CD4-positive, alpha-beta memory T cell (primary cell): ENCODE measurements at regions not wholly inside any gene's neighbourhood (a gene's known extent, or its start where the extent isn't known, plus 50 kb on each side); places are given as distances from the start of the nearest gene placed in this dataset.
A peak's percentile ranks its signal among the peaks of the same experiment; 100 is the strongest.

Experiments
- CTCF ChIA-PET: fragments of 350-600 bp; sonication (Branson Sonifier 250); formaldehyde crosslinking; loops from one replicate; lab custom pipeline; 2021; ENCODE audit warnings: inconsistent platforms; ENCODE audit not compliant: partially characterized antibody; lab: Charles Lee
- POLR2A ChIA-PET: fragments of 350-600 bp; sonication (Branson Sonifier 250); formaldehyde crosslinking; loops from one replicate; lab custom pipeline; 2021; ENCODE audit not compliant: partially characterized antibody; lab: Charles Lee
- DNase-seq, 5 donors: peaks; one replicate each; pipeline versions ENCODE4 v3.0.0 to v3.0.0-alpha.2; 2020 to 2022; ENCODE audit warnings: mixed read lengths in 1 of 5
- H3K27ac ChIP-seq: one replicate; pipeline ENCODE4 v1.7.0; 2013; ENCODE audit warnings: low read depth, low read length
- H3K27me3 ChIP-seq: 2 replicates; pipeline ENCODE4 v1.7.0; 2013; ENCODE audit warnings: mild to moderate bottlenecking, low read length, moderate library complexity; ENCODE audit not compliant: insufficient read depth
- H3K36me3 ChIP-seq: 2 replicates; pipeline ENCODE4 v1.7.0; 2013; ENCODE audit warnings: mild to moderate bottlenecking, low read length, moderate library complexity; ENCODE audit not compliant: insufficient read depth
- H3K4me1 ChIP-seq: 2 replicates; pipeline ENCODE4 v1.7.0; 2013; ENCODE audit warnings: mild to moderate bottlenecking, low read length, moderate library complexity; ENCODE audit not compliant: insufficient read depth
- H3K4me3 ChIP-seq, 2 donors: one replicate each; pipeline ENCODE4 v1.7.0; 2013; ENCODE audit warnings: low read length in 2 of 2, mild to moderate bottlenecking in 1 of 2
- H3K9me3 ChIP-seq, 2 donors: one replicate each; pipeline ENCODE4 v1.7.0; 2013; ENCODE audit warnings: low read length in 2 of 2, control low read depth in 1 of 2; ENCODE audit not compliant: control insufficient read depth in 1 of 2
- H3K27ac Mint-ChIP-seq, 7 donors: one replicate each; pipeline ENCODE4 v1.8.0; 2020 to 2021; ENCODE audit warnings: mixed read lengths in 7 of 7, mild to moderate bottlenecking in 6 of 7, inconsistent platforms in 3 of 7, moderate library complexity in 3 of 7
- H3K27me3 Mint-ChIP-seq, 2 donors: one replicate each; pipeline ENCODE4 v1.8.0; 2020 to 2021; ENCODE audit warnings: mixed read lengths in 2 of 2
- H3K36me3 Mint-ChIP-seq, 2 donors: one replicate each; pipeline ENCODE4 v1.8.0; 2020 to 2021; ENCODE audit warnings: mixed read lengths in 2 of 2, inconsistent platforms in 1 of 2, mild to moderate bottlenecking in 1 of 2
- H3K4me1 Mint-ChIP-seq, 4 donors: one replicate each; pipeline ENCODE4 v1.8.0; 2020 to 2021; ENCODE audit warnings: mixed read lengths in 4 of 4, mild to moderate bottlenecking in 1 of 4
- H3K4me3 Mint-ChIP-seq, 8 donors: one replicate each; pipeline ENCODE4 v1.8.0; 2020 to 2021; ENCODE audit warnings: mixed read lengths in 8 of 8, mild to moderate bottlenecking in 7 of 8, moderate library complexity in 6 of 8, inconsistent platforms in 3 of 8
- H3K9me3 Mint-ChIP-seq, 8 donors: one replicate each; pipeline ENCODE4 v1.8.0; 2020 to 2021; ENCODE audit warnings: mixed read lengths in 8 of 8, mild to moderate bottlenecking in 5 of 8, inconsistent platforms in 3 of 8, moderate library complexity in 1 of 8
- intact Hi-C: fragments of 100-400 bp; cut with micrococcal nuclease; formaldehyde crosslinking; loops from one replicate; pipeline ENCODE4 v1.15.1; 2023

- no peaks in the 10 kb centered on the region for H3K36me3 ChIP-seq
- no peaks in the 10 kb centered on the region for H3K27me3 ChIP-seq
- H3K4me3 ChIP-seq = no peak overlapping the region
- peaks cover 0 to 3% of the 10 kb centered on the region in 2 donors for H3K27me3 Mint-ChIP-seq
- no peak overlapping the region for H3K27ac Mint-ChIP-seq
- no peak overlapping the region for H3K4me3 Mint-ChIP-seq
- H3K4me1 Mint-ChIP-seq = peaks cover 0 to 9% (median under 1%) of the 10 kb centered on the region in 4 donors
- intact Hi-C loops = no loop called here
- no peaks in the 10 kb centered on the region for H3K4me1 ChIP-seq
- POLR2A ChIA-PET = no interaction called here
- no peaks in the 10 kb centered on the region for H3K9me3 ChIP-seq
- peaks cover 0 to 4% (median 2%) of the 10 kb centered on the region in 8 donors for H3K9me3 Mint-ChIP-seq
- no peaks in the 10 kb centered on the region for H3K36me3 Mint-ChIP-seq
- CTCF ChIA-PET = no interaction called here
- no peak for DNase-seq
- no peak overlapping the region for H3K27ac ChIP-seq
These were observed 86.9 kb upstream of the FRMD1 start for GRCh38 chr6:168165891-168166290.

- no peak overlapping the region for H3K4me3 ChIP-seq
- peaks cover 0 to 9% (median under 1%) of the 10 kb centered on the region in 4 donors for H3K4me1 Mint-ChIP-seq
- intact Hi-C loops = no loop called here
- peaks cover 0 to 3% of the 10 kb centered on the region in 2 donors for H3K27me3 Mint-ChIP-seq
- no peaks in the 10 kb centered on the region for H3K9me3 ChIP-seq
- H3K4me1 ChIP-seq = no peaks in the 10 kb centered on the region
- H3K36me3 ChIP-seq = no peaks in the 10 kb centered on the region
- DNase-seq = no peak
- no peaks in the 10 kb centered on the region for H3K27me3 ChIP-seq
- peaks cover 0 to 4% (median 2%) of the 10 kb centered on the region in 8 donors for H3K9me3 Mint-ChIP-seq
- no peak overlapping the region for H3K4me3 Mint-ChIP-seq
- no peaks in the 10 kb centered on the region for H3K36me3 Mint-ChIP-seq
- CTCF ChIA-PET = no interaction called here
- H3K27ac ChIP-seq = no peak overlapping the region
- no peak overlapping the region for H3K27ac Mint-ChIP-seq
- POLR2A ChIA-PET = no interaction called here
These were observed 86.4 kb upstream of the FRMD1 start for GRCh38 chr6:168165373-168165772.

- CTCF ChIA-PET = no interaction called here
- peaks cover 0 to 9% (median under 1%) of the 10 kb centered on the region in 4 donors for H3K4me1 Mint-ChIP-seq
These were observed 85.5 kb upstream of the FRMD1 start for GRCh38 chr6:168164462-168165061.

GRCh38 chr6:168163096-168163731 lies 84.2 kb upstream of the FRMD1 start:
- H3K36me3 Mint-ChIP-seq = no peaks in the 10 kb centered on the region
- Histone ChIP-seq H3K27me3 (no peaks in the 10 kb centered on the region), H3K9me3 (no peaks in the 10 kb centered on the region), H3K4me3 (no peak overlapping the region), H3K4me1 (no peaks in the 10 kb centered on the region), H3K27ac (no peak overlapping the region), H3K36me3 (no peaks in the 10 kb centered on the region)
- H3K4me1 Mint-ChIP-seq = peaks cover 0 to 7% (median under 1%) of the 10 kb centered on the region in 4 donors
- POLR2A ChIA-PET = no interaction called here
- CTCF ChIA-PET = no interaction called here
- peaks cover 0 to 1% of the 10 kb centered on the region in 2 donors for H3K27me3 Mint-ChIP-seq
- intact Hi-C loops = no loop called here
- peak overlapping the region in 1 of 7 donors; percentile 79 for H3K27ac Mint-ChIP-seq
- peaks cover 0 to 3% (median under 1%) of the 10 kb centered on the region in 8 donors for H3K9me3 Mint-ChIP-seq
- no peak for DNase-seq
- H3K4me3 Mint-ChIP-seq = no peak overlapping the region

More at GRCh38 chr6:168164462-168165061, 85.5 kb upstream of the FRMD1 start:
- Mint-ChIP-seq H3K27me3 (peaks cover 0 to 3% of the 10 kb centered on the region in 2 donors), H3K36me3 (no peaks in the 10 kb centered on the region), H3K4me3 (no peak overlapping the region), H3K27ac (no peak overlapping the region), H3K9me3 (peaks cover 0 to 3% (median under 1%) of the 10 kb centered on the region in 8 donors)
- Histone ChIP-seq H3K36me3 (no peaks in the 10 kb centered on the region), H3K4me3 (no peak overlapping the region), H3K27ac (no peak overlapping the region), H3K27me3 (no peaks in the 10 kb centered on the region), H3K4me1 (no peaks in the 10 kb centered on the region), H3K9me3 (no peaks in the 10 kb centered on the region)
- no peak for DNase-seq
- intact Hi-C loops = no loop called here
- POLR2A ChIA-PET = no interaction called here

- DNase-seq = no peak
- no peaks in the 10 kb centered on the region for H3K36me3 Mint-ChIP-seq
These were observed 83.4 kb upstream of the FRMD1 start for GRCh38 chr6:168162366-168162765.

GRCh38 chr6:168161371-168161750 lies 82.3 kb upstream of the FRMD1 start:
- no peak for DNase-seq
- Histone ChIP-seq H3K27me3 (no peaks in the 10 kb centered on the region), H3K4me1 (no peaks in the 10 kb centered on the region), H3K9me3 (no peaks in the 10 kb centered on the region), H3K36me3 (no peaks in the 10 kb centered on the region), H3K27ac (no peak overlapping the region), H3K4me3 (no peak overlapping the region)
- H3K36me3 Mint-ChIP-seq = no peaks in the 10 kb centered on the region
- peaks cover 2 to 3% of the 10 kb centered on the region in 2 donors for H3K27me3 Mint-ChIP-seq
- ChIA-PET CTCF (no interaction called here), POLR2A (no interaction called here)
- H3K27ac Mint-ChIP-seq = no peak overlapping the region
- H3K4me3 Mint-ChIP-seq = no peak overlapping the region
- H3K9me3 Mint-ChIP-seq = peaks cover 0 to 2% (median 0%) of the 10 kb centered on the region in 8 donors
- H3K4me1 Mint-ChIP-seq = no peaks in the 10 kb centered on the region
- intact Hi-C loops = no loop called here

More at GRCh38 chr6:168162366-168162765, 83.4 kb upstream of the FRMD1 start:
- ChIA-PET CTCF (no interaction called here), POLR2A (no interaction called here)
- intact Hi-C loops = no loop called here
- Mint-ChIP-seq H3K27ac (no peak overlapping the region), H3K4me1 (peaks cover 0 to 1% (median 0%) of the 10 kb centered on the region in 4 donors), H3K4me3 (no peak overlapping the region), H3K9me3 (no peaks in the 10 kb centered on the region), H3K27me3 (peaks cover 0 to 3% of the 10 kb centered on the region in 2 donors)
- Histone ChIP-seq H3K4me3 (no peak overlapping the region), H3K27ac (no peak overlapping the region), H3K27me3 (no peaks in the 10 kb centered on the region), H3K9me3 (no peaks in the 10 kb centered on the region), H3K36me3 (no peaks in the 10 kb centered on the region), H3K4me1 (no peaks in the 10 kb centered on the region)

- Mint-ChIP-seq H3K27ac (no peak overlapping the region), H3K36me3 (no peaks in the 10 kb centered on the region), H3K4me3 (no peak overlapping the region), H3K9me3 (peaks cover 0 to 2% (median 0%) of the 10 kb centered on the region in 8 donors), H3K4me1 (no peaks in the 10 kb centered on the region), H3K27me3 (peaks cover 2 to 3% of the 10 kb centered on the region in 2 donors)
- CTCF ChIA-PET = no interaction called here
- Histone ChIP-seq H3K9me3 (no peaks in the 10 kb centered on the region), H3K27ac (no peak overlapping the region), H3K4me1 (no peaks in the 10 kb centered on the region), H3K27me3 (no peaks in the 10 kb centered on the region), H3K4me3 (no peak overlapping the region), H3K36me3 (no peaks in the 10 kb centered on the region)
- intact Hi-C loops = no loop called here
- POLR2A ChIA-PET = no interaction called here
- DNase-seq = no peak
These were observed 81.7 kb upstream of the FRMD1 start for GRCh38 chr6:168160506-168161370.
